BLaER1 treated with 17β-estradiol and CSF1 and Interleukin-3, amounts not matched to agents 10 nM and 100 nM (cell line): ENCODE measurements at regions not wholly inside any gene's neighbourhood (a gene's known extent, or its start where the extent isn't known, plus 50 kb on each side); places are given as distances from the start of the nearest gene placed in this dataset.

Source experiments
- H3K27ac ChIP-seq, 11 experiments: shearing (Covaris generic); formaldehyde crosslinking; 2 replicates each; pipeline ENCODE4 v1.8.1; 2022
- H3K27me3 ChIP-seq, 11 experiments: shearing (Covaris generic); formaldehyde crosslinking; 2 replicates each; pipeline ENCODE4 v1.8.1; 2022
- H3K36me3 ChIP-seq, 11 experiments: shearing (Covaris generic); formaldehyde crosslinking; 2 replicates each; pipeline ENCODE4 v1.8.1; 2022
- H3K4me1 ChIP-seq, 10 experiments: shearing (Covaris generic); formaldehyde crosslinking; 2 replicates each; pipeline ENCODE4 v1.8.1; 2022
- H3K4me2 ChIP-seq, 11 experiments: shearing (Covaris generic); formaldehyde crosslinking; 2 replicates each; pipeline ENCODE4 v1.8.1; 2022
- H3K4me3 ChIP-seq, 10 experiments: shearing (Covaris generic); formaldehyde crosslinking; 2 replicates each; pipeline ENCODE4 v1.8.1; 2022
- H3K9ac ChIP-seq, 11 experiments: shearing (Covaris generic); formaldehyde crosslinking; 2 replicates each; pipeline ENCODE4 v1.8.1; 2022
- H3K9me3 ChIP-seq, 11 experiments: shearing (Covaris generic); formaldehyde crosslinking; replicated peaks in 1 of 11; 2 replicates each; pipeline ENCODE4 v1.8.1; 2022
- H4K20me1 ChIP-seq, 11 experiments: shearing (Covaris generic); formaldehyde crosslinking; 2 replicates each; pipeline ENCODE4 v1.8.1; 2022
- Cebpa-rat ChIP-seq, 11 experiments: shearing (Covaris generic); IDR thresholded peaks; 2 replicates each; pipeline ENCODE4 v1.8.1; 2022

DNA sequence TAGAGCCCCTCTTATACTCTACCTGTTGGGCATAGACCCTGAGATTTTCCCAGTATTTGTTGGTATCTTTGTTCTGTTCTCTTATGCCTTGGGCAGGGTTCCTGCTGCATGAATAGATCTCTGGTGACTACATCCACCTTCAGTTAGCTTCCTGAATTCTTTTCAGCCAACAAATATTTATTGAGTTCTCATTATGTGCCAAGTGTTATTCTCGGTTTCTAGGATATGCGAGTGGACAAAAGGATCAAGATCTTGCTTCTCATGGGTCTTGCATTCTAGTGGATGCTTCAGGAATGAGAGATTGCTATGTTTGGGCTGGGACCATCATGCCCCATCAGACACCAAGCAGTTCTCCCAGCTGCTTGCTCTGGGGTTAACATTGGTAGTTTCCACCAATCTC lies 340.0 kb downstream of the METTL15 start:
- no peak overlapping the region for H3K4me3 ChIP-seq
- H3K9me3 ChIP-seq: no peaks in the 10 kb centered on the region
- no peak for TF ChIP-seq Cebpa-rat (IDR thresholded peaks at IDR 0.05)
- no peaks in the 10 kb centered on the region for H4K20me1 ChIP-seq
- no peaks in the 10 kb centered on the region for H3K4me1 ChIP-seq
- no peak overlapping the region for H3K4me2 ChIP-seq
- no peaks in the 10 kb centered on the region for H3K27me3 ChIP-seq
- no peak overlapping the region for H3K27ac ChIP-seq
- no peak overlapping the region for H3K9ac ChIP-seq
- H3K36me3 ChIP-seq: no peaks in the 10 kb centered on the region

DNA sequence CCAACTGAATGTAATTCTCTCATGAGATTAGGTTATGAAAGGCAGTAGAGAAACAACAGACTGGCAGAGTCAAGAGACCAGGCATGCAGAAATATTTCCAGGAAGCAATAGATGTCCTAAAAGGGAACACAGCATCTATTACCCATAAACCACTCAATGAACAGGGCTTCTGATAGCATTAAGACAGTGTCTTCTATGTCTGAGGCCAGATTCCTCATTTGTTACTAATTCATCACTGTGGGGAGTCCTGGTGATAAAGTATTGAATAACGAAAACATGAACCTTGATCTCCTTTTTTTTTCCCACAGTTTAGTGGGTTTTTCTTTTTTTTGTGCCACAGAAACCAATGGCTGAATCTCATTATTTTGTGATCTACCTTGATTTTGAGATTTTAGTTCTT lies 339.0 kb downstream of the METTL15 start:
- Histone ChIP-seq H3K4me3 (no peak overlapping the region), H3K36me3 (no peaks in the 10 kb centered on the region), H3K4me2 (no peak overlapping the region), H3K9me3 (no peaks in the 10 kb centered on the region), H3K27ac (no peak overlapping the region), H3K4me1 (no peaks in the 10 kb centered on the region), H3K9ac (no peak overlapping the region), H3K27me3 (no peaks in the 10 kb centered on the region), H4K20me1 (no peaks in the 10 kb centered on the region)
- TF ChIP-seq Cebpa-rat (IDR thresholded peaks at IDR 0.05): no peak

DNA sequence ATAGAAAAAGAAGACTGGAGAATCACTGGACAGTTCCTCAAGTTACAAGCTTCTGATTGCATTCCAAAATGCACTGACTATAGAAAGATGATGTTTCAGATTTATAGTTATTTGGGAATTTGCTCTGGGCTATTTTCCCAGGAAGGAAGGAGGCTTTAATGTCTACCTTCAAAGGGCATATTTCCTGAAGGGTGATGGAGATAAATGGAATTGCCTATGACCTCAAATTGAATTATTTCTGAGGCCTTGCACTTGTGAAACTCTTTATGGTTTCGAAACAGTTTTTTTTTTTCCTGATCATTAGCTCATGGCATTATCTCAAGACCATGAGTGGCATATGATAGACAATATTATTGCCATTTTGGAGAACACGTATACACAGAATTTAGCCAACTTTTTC lies 333.9 kb downstream of the METTL15 start:
- Histone ChIP-seq H3K4me2 (no peak overlapping the region), H3K27ac (no peak overlapping the region), H3K27me3 (no peaks in the 10 kb centered on the region), H3K4me3 (no peak overlapping the region), H3K9me3 (no peaks in the 10 kb centered on the region), H4K20me1 (no peaks in the 10 kb centered on the region), H3K9ac (no peak overlapping the region), H3K4me1 (no peaks in the 10 kb centered on the region), H3K36me3 (no peaks in the 10 kb centered on the region)
- TF ChIP-seq Cebpa-rat (IDR thresholded peaks at IDR 0.05): no peak

GRCh38 chr11:28439403-28439802 lies 331.2 kb downstream of the METTL15 start:
- no peaks in the 10 kb centered on the region for H3K36me3 ChIP-seq
- H4K20me1 ChIP-seq: no peaks in the 10 kb centered on the region
- H3K9me3 ChIP-seq: peaks cover 0 to 13% (median 2%) of the 10 kb centered on the region in 11 experiments; a peak in 11 of 22 replicates
- no peak for TF ChIP-seq Cebpa-rat (IDR thresholded peaks at IDR 0.05)
- H3K4me3 ChIP-seq: no peak overlapping the region
- H3K4me1 ChIP-seq: no peaks in the 10 kb centered on the region
- no peak overlapping the region for H3K9ac ChIP-seq
- no peak overlapping the region for H3K4me2 ChIP-seq
- no peaks in the 10 kb centered on the region for H3K27me3 ChIP-seq
- H3K27ac ChIP-seq: no peak overlapping the region

GRCh38 chr11:28420099-28420498 lies 311.9 kb downstream of the METTL15 start:
- no peaks in the 10 kb centered on the region for H3K36me3 ChIP-seq
- H3K9me3 ChIP-seq: no peaks in the 10 kb centered on the region
- H3K4me1 ChIP-seq: peaks cover 0 to 6% (median 0%) of the 10 kb centered on the region in 10 experiments; a peak in 1 of 20 replicates
- no peaks in the 10 kb centered on the region for H4K20me1 ChIP-seq
- H3K9ac ChIP-seq: no peak overlapping the region
- no peak for TF ChIP-seq Cebpa-rat (IDR thresholded peaks at IDR 0.05)
- H3K4me2 ChIP-seq: no peak overlapping the region
- H3K27me3 ChIP-seq: no peaks in the 10 kb centered on the region
- no peak overlapping the region for H3K27ac ChIP-seq
- H3K4me3 ChIP-seq: no peak overlapping the region

- Histone ChIP-seq H4K20me1 (no peaks in the 10 kb centered on the region), H3K36me3 (no peaks in the 10 kb centered on the region), H3K27me3 (no peaks in the 10 kb centered on the region), H3K4me1 (peaks cover 0 to 6% (median 0%) of the 10 kb centered on the region in 10 experiments; a peak in 1 of 20 replicates), H3K9me3 (no peaks in the 10 kb centered on the region), H3K4me2 (peak overlapping the region in 1 of 11 experiments; percentile 3; a peak in 1 of 22 replicates), H3K4me3 (no peak overlapping the region), H3K9ac (no peak overlapping the region), H3K27ac (no peak overlapping the region)
- TF ChIP-seq Cebpa-rat (IDR thresholded peaks at IDR 0.05): no peak
Observed at GRCh38 chr11:28417601-28418323, 309.6 kb downstream of the METTL15 start.

- Histone ChIP-seq H4K20me1 (no peaks in the 10 kb centered on the region), H3K36me3 (no peaks in the 10 kb centered on the region), H3K9me3 (no peaks in the 10 kb centered on the region), H3K27me3 (no peaks in the 10 kb centered on the region), H3K4me2 (no peak overlapping the region), H3K4me1 (no peaks in the 10 kb centered on the region), H3K9ac (no peak overlapping the region), H3K4me3 (no peak overlapping the region), H3K27ac (no peak overlapping the region)
- no peak for TF ChIP-seq Cebpa-rat (IDR thresholded peaks at IDR 0.05)
Observed at GRCh38 chr11:28412029-28412428, 303.8 kb downstream of the METTL15 start.

DNA sequence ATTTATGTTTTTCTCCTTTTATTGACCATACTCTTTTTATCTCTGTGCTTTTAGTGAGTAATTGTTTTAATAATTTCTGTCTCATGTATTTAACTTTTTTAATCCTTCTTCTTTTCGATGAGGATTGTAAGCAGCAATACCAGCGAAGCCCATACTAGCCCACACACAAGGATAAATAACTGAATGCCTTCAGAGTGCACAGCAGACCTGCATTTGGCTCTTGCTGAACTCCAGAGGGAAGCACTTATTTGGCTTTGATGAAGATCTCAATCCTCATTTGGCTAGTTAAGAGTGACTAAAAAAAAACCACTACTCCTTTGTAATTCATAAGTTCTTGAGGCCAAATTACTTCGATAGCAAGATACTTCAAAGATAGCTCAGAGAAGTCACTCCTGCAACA lies 293.3 kb downstream of the METTL15 start:
- Histone ChIP-seq H4K20me1 (no peaks in the 10 kb centered on the region), H3K4me2 (no peak overlapping the region), H3K9ac (no peak overlapping the region), H3K27ac (no peak overlapping the region), H3K27me3 (no peaks in the 10 kb centered on the region), H3K4me1 (no peaks in the 10 kb centered on the region), H3K9me3 (no peaks in the 10 kb centered on the region), H3K36me3 (no peaks in the 10 kb centered on the region), H3K4me3 (no peak overlapping the region)
- TF ChIP-seq Cebpa-rat (IDR thresholded peaks at IDR 0.05): no peak

DNA sequence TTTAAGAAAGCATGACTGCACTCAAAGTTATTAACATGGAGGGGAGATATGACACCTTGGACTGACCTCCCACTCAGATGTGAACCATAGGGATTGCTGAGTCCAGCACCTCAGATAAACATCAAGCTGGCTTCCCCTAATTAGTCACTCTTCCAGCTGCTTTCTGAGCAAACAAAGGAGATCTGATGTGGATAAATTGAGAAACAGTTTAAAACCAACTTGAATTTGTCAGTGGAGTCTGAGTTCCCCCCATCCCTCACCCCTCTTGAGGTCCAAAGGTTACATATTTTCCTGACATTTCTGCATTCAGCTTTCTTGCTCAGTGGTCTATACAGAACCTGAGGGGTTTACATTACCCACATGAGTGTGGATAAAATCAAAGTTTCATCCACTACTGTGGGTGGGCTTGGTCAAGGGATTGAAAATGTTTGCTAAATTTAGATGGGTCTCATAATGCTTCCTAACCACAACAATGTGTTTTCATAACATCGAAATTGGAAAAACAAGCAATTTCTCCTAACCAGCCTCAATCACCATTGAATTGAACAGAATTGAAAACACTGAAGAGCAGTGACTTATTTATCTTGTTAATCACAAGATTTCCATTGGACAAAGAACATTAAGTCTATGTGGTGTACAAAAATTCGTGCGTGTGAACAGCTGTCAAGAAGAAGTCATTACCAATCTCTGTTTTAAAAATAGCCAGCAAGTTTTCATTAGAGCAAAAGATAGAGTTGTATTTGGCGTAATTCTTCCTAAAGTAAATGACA lies 292.3 kb downstream of the METTL15 start:
- Histone ChIP-seq H3K4me1 (no peaks in the 10 kb centered on the region), H3K9ac (no peak overlapping the region), H4K20me1 (no peaks in the 10 kb centered on the region), H3K36me3 (no peaks in the 10 kb centered on the region), H3K4me2 (no peak overlapping the region), H3K27ac (no peak overlapping the region), H3K27me3 (no peaks in the 10 kb centered on the region), H3K9me3 (no peaks in the 10 kb centered on the region), H3K4me3 (no peak overlapping the region)
- TF ChIP-seq Cebpa-rat (IDR thresholded peaks at IDR 0.05): no peak

DNA sequence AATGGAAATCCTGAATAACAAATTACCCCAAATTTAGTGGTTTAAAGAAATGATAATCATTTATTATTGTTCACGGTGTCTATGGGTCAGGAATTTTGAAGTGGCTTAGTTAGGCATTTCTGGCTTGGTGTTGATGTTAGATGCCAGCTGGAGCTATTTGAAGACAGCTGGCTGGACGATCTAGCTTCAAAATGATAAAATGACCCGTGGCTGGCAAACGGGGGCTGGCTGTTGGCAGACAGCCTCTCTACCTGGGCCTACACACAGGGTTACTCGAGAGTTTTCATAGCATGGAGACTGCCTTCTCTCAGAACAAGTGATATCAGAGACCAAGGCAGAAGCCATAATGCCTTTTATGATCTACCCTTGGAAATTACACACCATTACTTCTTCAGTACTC lies 285.2 kb downstream of the METTL15 start:
- no peak overlapping the region for H3K4me3 ChIP-seq
- H3K9ac ChIP-seq: no peak overlapping the region
- H3K36me3 ChIP-seq: no peaks in the 10 kb centered on the region
- TF ChIP-seq Cebpa-rat (IDR thresholded peaks at IDR 0.05): no peak
- no peaks in the 10 kb centered on the region for H3K9me3 ChIP-seq
- no peak overlapping the region for H3K27ac ChIP-seq
- no peaks in the 10 kb centered on the region for H3K27me3 ChIP-seq
- H3K4me1 ChIP-seq: no peaks in the 10 kb centered on the region
- H3K4me2 ChIP-seq: no peak overlapping the region
- H4K20me1 ChIP-seq: no peaks in the 10 kb centered on the region
